Testis (tissue), 2 donors: ENCODE measurements at regions not wholly inside any gene's neighbourhood (a gene's known extent, or its start where the extent isn't known, plus 50 kb on each side); places are given as distances from the start of the nearest gene placed in this dataset.

ENCODE experiments used
- DNase-seq: peaks from one replicate; pipeline ENCODE4 v3.0.0-alpha.2; 2019
- H3K27ac ChIP-seq, 2 donors: fragments of 200-600 bp; sonication (generic); one replicate each; pipeline ENCODE4 v1.5.1; 2019
- H3K27me3 ChIP-seq: fragments of 200-600 bp; sonication (generic); one replicate; pipeline ENCODE4 v1.5.1; 2019
- H3K36me3 ChIP-seq: fragments of 200-600 bp; sonication (generic); one replicate; pipeline ENCODE4 v1.5.1; 2017; ENCODE audit warnings: low read depth; ENCODE audit errors: missing control alignments
- H3K4me1 ChIP-seq: fragments of 200-600 bp; sonication (generic); one replicate; pipeline ENCODE4 v1.5.1; 2019
- H3K4me3 ChIP-seq, 2 donors: fragments of 200-600 bp; sonication (generic); one replicate each; pipeline ENCODE4 v1.5.1; 2017 to 2019
- H3K9me3 ChIP-seq: fragments of 200-600 bp; sonication (generic); one replicate; pipeline ENCODE4 v1.5.1; 2017
- CTCF ChIP-seq, 3 experiments: fragments of 450-650 bp in 2 of 3; fragments of 200-600 bp in 1 of 3; sonication (generic) in 1 of 3; IDR thresholded peaks; one replicate each; pipeline ENCODE4 v1.5.1; 2016 to 2019; ENCODE audit warnings: antibody characterized with exemption in 3 of 3, mild to moderate bottlenecking in 2 of 3, moderate library complexity in 1 of 3
- POLR2A ChIP-seq: fragments of 450-650 bp; IDR thresholded peaks from one replicate; pipeline ENCODE4 v1.6.1; 2017; ENCODE audit warnings: antibody characterized with exemption, mild to moderate bottlenecking, moderate library complexity
- WGBS, 2 donors: methylation state at CpG; one replicate each; pipeline ENCODE4 v1.1.5; 2018; 5-methylcytosine and 5-hydroxymethylcytosine counted together
- intact Hi-C: fragments of 100-400 bp; cut with DNase I; formaldehyde crosslinking; loops from one replicate; pipeline ENCODE4 v1.15.1; 2023; ENCODE audit warnings: low total_unique reads

GRCh38 chr5:84614906-84615305 is 230.2 kb upstream of the EDIL3 start:
- no peak for DNase-seq
- Histone ChIP-seq H3K27me3 (no peaks in the 10 kb centered on the region), H3K4me1 (no peaks in the 10 kb centered on the region), H3K27ac (no peak overlapping the region), H3K9me3 (no peaks in the 10 kb centered on the region), H3K4me3 (no peak overlapping the region), H3K36me3 (no peaks in the 10 kb centered on the region)
- intact Hi-C loops = no loop called here
- TF ChIP-seq POLR2A (no peak), CTCF (IDR thresholded peaks at IDR 0.05) (no peak)
- WGBS, 2 donors = 64 to 72% methylated on average over 3 of the region's 3 CpGs

- Histone ChIP-seq H3K27me3 (no peaks in the 10 kb centered on the region), H3K4me1 (no peaks in the 10 kb centered on the region), H3K9me3 (no peaks in the 10 kb centered on the region), H3K36me3 (no peaks in the 10 kb centered on the region), H3K27ac (no peak overlapping the region), H3K4me3 (no peak overlapping the region)
- no peak for TF ChIP-seq CTCF (IDR thresholded peaks at IDR 0.05)
- TF ChIP-seq POLR2A = no peak
- WGBS, 2 donors = 82 to 86% methylated on average over 5 of the region's 5 CpGs
- no peak for DNase-seq
- intact Hi-C loops = no loop called here
These were observed 222.1 kb upstream of the EDIL3 start for GRCh38 chr5:84606784-84607183.

GRCh38 chr5:84605241-84605640 is 220.6 kb upstream of the EDIL3 start:
- TF ChIP-seq POLR2A = no peak
- TF ChIP-seq CTCF (IDR thresholded peaks at IDR 0.05) = no peak
- intact Hi-C loops = no loop called here
- no peak overlapping the region for H3K4me3 ChIP-seq
- H3K27ac ChIP-seq = no peak overlapping the region
- no peaks in the 10 kb centered on the region for H3K27me3 ChIP-seq
- H3K9me3 ChIP-seq = no peaks in the 10 kb centered on the region
- H3K36me3 ChIP-seq = no peaks in the 10 kb centered on the region
- DNase-seq = no peak
- H3K4me1 ChIP-seq = no peaks in the 10 kb centered on the region
- WGBS, 2 donors = 82 to 92% methylated on average over 3 of the region's 3 CpGs

GRCh38 chr5:84603568-84604185 is 219.0 kb upstream of the EDIL3 start:
- intact Hi-C loops = no loop called here
- Histone ChIP-seq H3K4me1 (no peaks in the 10 kb centered on the region), H3K27me3 (no peaks in the 10 kb centered on the region), H3K36me3 (no peaks in the 10 kb centered on the region), H3K4me3 (no peak overlapping the region), H3K27ac (no peak overlapping the region), H3K9me3 (no peaks in the 10 kb centered on the region)
- WGBS, 2 donors = 63 to 65% methylated on average over 3 of the region's 3 CpGs
- TF ChIP-seq POLR2A (no peak), CTCF (IDR thresholded peaks at IDR 0.05) (no peak)
- no peak for DNase-seq

GRCh38 chr5:84602371-84602771 is 217.7 kb upstream of the EDIL3 start:
- 70 to 73% methylated on average over 1 of the region's 1 CpG for WGBS, 2 donors

More at GRCh38 chr5:84602371-84602771, 217.7 kb upstream of the EDIL3 start:
- DNase-seq = no peak
- Histone ChIP-seq H3K27ac (no peak overlapping the region), H3K27me3 (no peaks in the 10 kb centered on the region), H3K36me3 (no peaks in the 10 kb centered on the region), H3K4me3 (no peak overlapping the region), H3K4me1 (no peaks in the 10 kb centered on the region), H3K9me3 (no peaks in the 10 kb centered on the region)
- intact Hi-C loops = no loop called here
- TF ChIP-seq CTCF (IDR thresholded peaks at IDR 0.05) = no peak
- TF ChIP-seq POLR2A = no peak
